ENCODE measurements at regions not wholly inside any gene's neighbourhood (a gene's known extent, or its start where the extent isn't known, plus 50 kb on each side); places are given as distances from the start of the nearest gene placed in this dataset.

DNA sequence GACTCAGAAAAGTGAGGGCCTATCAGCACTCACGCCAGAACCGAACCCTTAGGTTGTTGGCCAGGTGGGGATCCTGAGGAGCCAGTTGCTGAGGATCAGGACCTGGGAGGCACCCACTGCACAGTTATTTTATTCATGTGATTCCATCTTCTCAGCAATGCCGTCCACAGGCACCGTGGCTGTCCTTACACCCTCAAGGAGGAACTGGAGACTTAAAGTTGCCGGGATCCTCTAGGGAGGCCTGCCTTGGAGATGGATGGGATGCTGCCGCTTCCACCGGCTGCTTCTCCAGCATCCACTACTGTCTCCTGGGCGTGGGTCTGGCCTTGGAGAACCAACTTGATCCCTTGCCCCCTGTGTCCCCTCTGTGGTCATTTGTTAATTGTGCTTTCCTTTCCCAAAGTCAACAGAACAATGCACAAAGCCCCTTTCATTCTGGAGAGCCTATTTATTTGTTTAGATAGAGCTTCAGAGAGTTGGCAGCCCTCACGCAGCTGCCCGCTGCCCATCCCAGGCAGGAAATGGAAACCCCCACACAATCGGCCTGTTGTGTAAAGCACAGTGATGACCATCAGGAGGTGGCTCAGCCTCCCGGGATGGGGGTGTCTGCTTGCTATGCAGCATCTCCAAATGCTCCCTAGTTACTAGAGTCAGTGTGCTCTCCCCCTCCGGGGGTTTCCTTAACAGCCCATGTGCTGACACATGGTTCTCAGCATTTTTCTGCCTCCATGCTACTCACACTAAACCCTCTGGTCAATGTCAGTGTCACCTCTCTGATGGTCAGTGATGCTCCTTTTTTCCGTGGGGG lies 52.9 kb upstream of the IGFBP3 start:
- DNase-seq (ENCODE audit: low read depth in 2 of 2): no peak

- no peak for DNase-seq (ENCODE audit: low read depth in 2 of 2)
These were observed 51.7 kb upstream of the IGFBP3 start for GRCh38 chr7:45972629-45973312.

GRCh38 chr7:45971661-45972175 lies 50.6 kb upstream of the IGFBP3 start:
- no peak for DNase-seq (ENCODE audit: low read depth in 2 of 2)

- no peak for DNase-seq (ENCODE audit: low read depth in 2 of 2)
These were observed 50.1 kb upstream of the IGFBP3 start for GRCh38 chr7:45971171-45971570.

Data from stimulated activated CD8-positive, alpha-beta memory T cell treated with anti-CD3 and anti-CD28 coated beads, Interleukin-2, amount 100 ng/mL, for 48 hours (primary cell).